Occipital lobe (tissue), 1 donor: ENCODE measurements at regions not wholly inside any gene's neighbourhood (a gene's known extent, or its start where the extent isn't known, plus 50 kb on each side); places are given as distances from the start of the nearest gene placed in this dataset.

Experiments used
- DNase-seq: peaks from one replicate; lab custom pipeline; 2025; lab: John Stamatoyannopoulos, UW

GRCh38 chr13:106241974-106242953 is 293.2 kb downstream of the EFNB2 start:
- DNase-seq, result no peak

GRCh38 chr13:106238690-106239089 is 296.8 kb downstream of the EFNB2 start:
- no peak for DNase-seq

GRCh38 chr13:106234636-106235035 is 300.8 kb downstream of the EFNB2 start:
- no peak for DNase-seq

GRCh38 chr13:106233134-106233735 is 302.2 kb downstream of the EFNB2 start:
- no peak for DNase-seq

GRCh38 chr13:106232681-106233080 is 302.8 kb downstream of the EFNB2 start:
- DNase-seq, result no peak

GRCh38 chr13:106230450-106230849 is 305.0 kb downstream of the EFNB2 start:
- DNase-seq, result no peak

- no peak for DNase-seq
These were observed 310.3 kb downstream of the EFNB2 start for GRCh38 chr13:106225126-106225525.

GRCh38 chr13:106220211-106220610 is 315.3 kb downstream of the EFNB2 start:
- no peak for DNase-seq

- no peak for DNase-seq
These were observed 322.3 kb downstream of the EFNB2 start for GRCh38 chr13:106213028-106213757.

- DNase-seq, result no peak
These were observed 323.0 kb downstream of the EFNB2 start for GRCh38 chr13:106212386-106213010.

GRCh38 chr13:106210324-106210723 is 325.1 kb downstream of the EFNB2 start:
- DNase-seq, result no peak

- no peak for DNase-seq
These were observed 329.6 kb downstream of the EFNB2 start for GRCh38 chr13:106205871-106206270.

- no peak for DNase-seq
These were observed 338.0 kb downstream of the EFNB2 start for GRCh38 chr13:106197496-106197895.

- no peak for DNase-seq
These were observed 347.9 kb downstream of the EFNB2 start for GRCh38 chr13:106187501-106188095.

GRCh38 chr13:106187101-106187500 is 348.4 kb downstream of the EFNB2 start:
- no peak for DNase-seq

- no peak for DNase-seq
These were observed 349.0 kb downstream of the EFNB2 start for GRCh38 chr13:106186366-106187030.

- DNase-seq, result no peak
These were observed 350.7 kb downstream of the EFNB2 start for GRCh38 chr13:106184790-106185189.

- no peak for DNase-seq
These were observed 351.9 kb downstream of the EFNB2 start for GRCh38 chr13:106183410-106184065.

- no peak for DNase-seq
These were observed 353.1 kb downstream of the EFNB2 start for GRCh38 chr13:106182404-106182803.

GRCh38 chr13:106178816-106179215 is 356.6 kb downstream of the EFNB2 start:
- no peak for DNase-seq
